LNCAP (cell line): ENCODE measurements at regions not wholly inside any gene's neighbourhood (a gene's known extent, or its start where the extent isn't known, plus 50 kb on each side); places are given as distances from the start of the nearest gene placed in this dataset.

ENCODE experiments used
- CTCF ChIP-seq: fragments of 450-650 bp; IDR thresholded peaks from 2 replicates; pipeline ENCODE4 v1.5.1; 2017; ENCODE audit warnings: mild to moderate bottlenecking

GRCh38 chr10:130481936-130482335, 345.7 kb downstream of the GLRX3 start:
- no peak for TF ChIP-seq CTCF

GRCh38 chr10:130483691-130484467, 347.7 kb downstream of the GLRX3 start:
- TF ChIP-seq CTCF = no peak

GRCh38 chr10:130484468-130485180, 348.4 kb downstream of the GLRX3 start:
- TF ChIP-seq CTCF = no peak

DNA sequence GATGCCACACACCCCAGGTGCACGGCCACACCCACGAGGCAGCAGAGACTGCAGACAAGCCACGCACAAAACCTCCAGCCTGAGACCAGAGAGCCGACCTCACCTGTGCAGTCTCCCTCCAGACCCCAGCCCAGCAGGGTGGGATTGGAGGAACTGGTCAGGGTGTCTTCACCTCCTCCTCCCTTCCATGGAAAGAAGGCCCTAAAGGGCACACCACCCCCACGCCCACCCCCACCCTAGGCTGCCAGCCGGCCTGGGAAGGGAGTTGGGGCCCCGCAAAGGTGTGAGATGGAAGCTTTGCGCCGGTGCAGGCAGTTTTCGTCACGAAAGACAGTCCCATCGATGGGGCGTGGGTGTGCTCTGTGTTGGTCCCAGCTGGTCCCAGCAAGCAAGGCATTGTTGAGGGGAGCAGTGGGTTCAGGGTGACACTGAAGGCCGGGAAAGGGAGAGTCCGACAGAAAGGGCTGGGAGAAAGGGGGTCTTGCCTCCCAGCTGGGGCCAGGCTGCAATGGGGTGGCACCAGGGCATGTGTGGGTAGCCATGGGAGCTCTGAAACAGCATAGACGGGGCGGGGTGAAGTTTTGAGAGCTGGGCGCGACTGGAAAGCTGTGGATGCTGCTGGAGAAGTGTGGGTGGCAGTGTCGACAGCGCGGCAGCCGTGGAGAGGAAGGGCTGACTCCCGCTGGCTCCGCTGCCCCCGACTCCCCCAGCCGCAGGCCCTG, 349.2 kb downstream of the GLRX3 start:
- no peak for TF ChIP-seq CTCF

- TF ChIP-seq CTCF = no peak
These were observed 350.0 kb downstream of the GLRX3 start for GRCh38 chr10:130485958-130486895.

DNA sequence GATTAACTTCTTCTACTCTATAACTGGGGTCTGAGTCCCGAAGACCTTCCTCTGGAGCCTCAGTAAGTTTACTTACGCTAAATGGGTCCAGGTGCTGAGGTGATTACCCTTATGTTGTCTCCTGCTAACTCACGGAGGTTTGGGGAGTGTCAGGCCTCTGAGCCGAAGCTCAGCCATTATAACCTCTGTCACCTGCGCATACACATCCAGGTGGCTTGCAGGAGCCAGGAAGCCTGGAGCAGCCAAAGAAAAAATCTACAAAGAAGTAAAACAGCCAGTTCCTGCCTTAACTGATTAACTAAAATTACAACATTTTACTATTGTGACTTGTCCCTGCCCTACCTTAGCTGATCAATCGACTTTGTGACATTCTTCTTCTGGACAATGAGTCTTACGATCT, 350.7 kb downstream of the GLRX3 start:
- no peak for TF ChIP-seq CTCF

DNA sequence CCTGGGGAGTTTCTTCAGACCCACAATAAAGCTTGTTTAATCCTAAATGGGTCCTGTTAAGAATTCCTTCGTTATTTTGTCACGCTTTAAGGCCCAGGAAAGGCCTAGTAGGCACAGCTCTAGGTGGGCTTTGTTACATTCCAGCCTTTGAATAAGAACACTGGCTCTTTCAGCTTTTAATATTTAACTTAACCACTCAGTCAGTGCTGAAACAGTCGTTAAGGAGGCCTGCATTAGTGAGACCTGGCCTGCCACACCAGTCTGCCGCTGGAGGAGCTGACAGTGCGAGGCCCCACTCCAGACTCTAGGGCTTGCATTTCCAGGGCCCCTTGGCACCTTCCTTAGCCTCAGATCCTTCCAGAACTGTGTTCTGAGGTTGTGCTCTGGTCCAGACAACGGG, 351.4 kb downstream of the GLRX3 start:
- TF ChIP-seq CTCF = no peak
